HG03457 (cell line): ENCODE measurements at regions not wholly inside any gene's neighbourhood (a gene's known extent, or its start where the extent isn't known, plus 50 kb on each side); places are given as distances from the start of the nearest gene placed in this dataset.
"Not testable (repeated sequence)": the region's sequence is repeated elsewhere in the genome, so short reads cannot be mapped to it uniquely, and the experiment has no call there.

ENCODE experiments used
- ATAC-seq: cut with Tn5 transposase; IDR thresholded peaks from one replicate; pipeline ENCODE4 v1.9.1; 2021; ENCODE audit warnings: moderate number of reproducible peaks; ENCODE audit not compliant: unreplicated experiment

DNA sequence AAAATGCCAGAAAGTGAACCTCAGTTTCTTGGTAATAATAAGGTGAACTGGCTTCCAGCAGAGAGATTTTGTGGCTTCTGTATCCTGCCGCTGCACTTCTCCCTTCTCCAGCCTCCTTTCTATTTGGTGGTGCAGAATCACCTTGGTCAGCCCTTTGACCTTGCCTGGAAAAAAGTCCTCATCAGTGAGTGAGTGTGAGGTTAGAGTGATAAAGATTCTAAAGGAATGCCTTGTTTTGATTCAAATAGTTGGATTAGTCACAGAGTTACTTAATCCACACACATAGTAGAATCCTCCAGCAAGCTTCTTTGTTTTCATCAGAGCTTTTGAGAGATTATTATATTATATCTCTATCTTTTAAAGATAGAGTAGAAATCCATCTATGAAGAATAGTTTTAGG, 140.9 kb downstream of the KCNRG start:
- no peak for ATAC-seq

DNA sequence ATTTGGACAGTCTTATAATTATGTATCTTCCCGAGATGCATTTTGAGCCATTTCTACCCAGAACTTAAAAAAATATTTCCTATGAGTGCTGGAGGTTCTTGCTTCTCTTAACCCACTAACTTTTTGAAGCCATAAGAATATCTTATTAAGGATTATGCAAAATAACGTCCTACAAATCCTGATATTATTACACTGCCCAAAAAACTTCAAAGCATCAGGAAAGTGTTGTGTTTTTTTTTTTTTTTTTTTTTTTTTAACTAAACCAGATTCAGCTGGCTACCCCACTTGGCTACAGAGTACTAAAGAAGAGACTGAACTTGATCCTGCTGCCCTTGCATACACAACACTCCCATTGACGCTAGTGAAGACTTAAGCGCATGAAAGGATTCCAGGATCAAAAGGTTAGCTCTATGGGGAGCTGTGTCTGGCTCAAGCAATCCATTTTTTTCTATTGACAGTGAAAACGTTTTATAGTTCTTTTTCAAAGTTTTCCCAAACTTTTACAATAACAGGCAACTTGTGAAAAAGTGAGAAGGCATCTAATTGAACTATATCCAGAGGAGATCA, 141.4 kb downstream of the KCNRG start:
- no peak for ATAC-seq

DNA sequence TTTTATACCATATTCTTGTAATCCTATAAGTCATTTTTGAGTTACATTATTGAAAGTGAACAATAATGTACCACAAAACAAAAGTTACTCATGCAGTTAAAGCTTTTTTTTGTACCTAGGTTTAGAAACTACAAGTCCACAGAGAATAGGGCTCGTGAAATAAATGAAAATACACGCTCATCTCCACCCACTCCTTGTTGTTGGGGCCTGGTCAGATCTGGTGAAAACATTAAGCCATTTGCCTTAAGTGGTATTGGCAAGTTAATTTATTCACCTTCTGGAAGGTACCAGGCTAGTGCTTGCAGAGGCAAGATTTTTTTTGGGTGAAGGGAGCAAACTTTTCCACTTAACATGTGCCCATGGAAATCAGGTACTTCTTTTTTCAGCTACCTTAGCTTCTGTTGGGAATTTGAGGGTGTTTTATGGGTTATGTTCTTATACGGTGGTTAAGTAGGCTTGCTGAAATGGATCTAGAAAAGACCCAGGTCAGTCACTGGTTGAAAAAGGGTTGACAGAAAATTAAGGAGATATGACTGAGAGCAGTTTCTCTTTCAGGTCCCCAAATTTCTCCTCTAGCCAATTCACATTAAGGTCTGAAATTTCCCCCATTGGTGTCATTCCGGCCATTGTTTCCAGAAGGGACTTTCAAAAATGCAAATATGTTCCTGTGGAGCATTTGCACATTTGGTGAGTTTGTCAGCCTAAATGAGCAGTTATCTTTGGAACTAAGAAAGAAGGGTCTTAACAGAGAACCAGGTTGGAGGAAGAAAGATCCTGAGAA, 143.3 kb downstream of the KCNRG start:
- ATAC-seq, result no peak

DNA sequence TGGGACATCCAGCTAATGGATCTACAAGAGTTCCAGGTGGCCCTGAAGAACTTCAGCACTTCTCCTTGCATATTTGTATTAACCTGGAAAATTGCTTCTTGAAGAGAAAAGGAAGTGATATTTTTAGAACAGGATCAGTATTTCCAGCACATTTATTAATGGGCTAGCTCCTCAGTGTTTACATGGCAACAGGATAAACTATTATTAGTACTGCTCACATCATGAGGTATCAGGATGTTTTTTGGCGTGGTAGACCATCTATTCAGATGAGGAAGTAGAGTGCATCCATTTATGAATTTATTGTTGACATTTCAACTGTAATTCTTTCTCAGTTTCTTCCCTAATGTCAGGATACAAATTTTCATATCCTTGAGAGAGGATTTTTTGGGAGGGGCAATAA, 144.4 kb downstream of the KCNRG start:
- ATAC-seq, result no peak

DNA sequence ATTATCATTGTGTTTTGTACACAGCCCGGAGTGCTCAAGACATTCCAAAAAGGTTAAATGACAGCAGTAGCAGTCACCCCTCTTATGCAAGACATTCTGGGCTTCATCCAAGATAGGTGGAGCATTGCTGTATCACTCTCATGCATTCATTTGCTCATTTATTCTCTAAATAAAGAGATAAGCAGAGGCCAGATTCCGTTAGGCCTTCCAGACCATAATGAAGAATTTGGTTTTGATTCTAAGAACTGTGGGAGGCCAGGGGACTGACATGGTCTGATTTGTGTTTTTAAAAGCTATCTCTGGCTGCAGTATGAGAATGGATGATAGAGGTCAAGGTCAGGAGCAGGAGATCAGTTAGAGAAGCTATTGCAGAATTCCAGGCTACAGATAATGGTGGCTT, 145.8 kb downstream of the KCNRG start:
- no peak for ATAC-seq

DNA sequence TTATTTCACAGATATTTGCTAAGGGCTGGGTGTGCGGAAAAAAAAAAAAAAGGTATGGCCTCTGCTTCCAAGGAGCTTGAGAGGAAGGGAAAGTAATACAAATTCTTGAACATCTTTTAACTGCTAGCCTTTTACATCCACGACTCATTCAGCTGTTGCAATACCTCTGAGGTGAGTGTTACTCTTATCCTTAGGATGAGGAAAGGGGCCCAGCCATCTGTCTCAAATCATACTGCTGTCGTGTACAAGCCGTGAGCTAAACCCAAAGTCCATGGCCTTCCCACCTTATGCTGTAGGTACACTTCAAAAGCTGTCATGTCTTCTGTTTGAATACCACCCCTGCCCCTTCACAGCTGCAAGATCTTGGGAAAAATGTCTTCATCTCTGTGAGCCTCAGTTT, 146.8 kb downstream of the KCNRG start:
- no peak for ATAC-seq

DNA sequence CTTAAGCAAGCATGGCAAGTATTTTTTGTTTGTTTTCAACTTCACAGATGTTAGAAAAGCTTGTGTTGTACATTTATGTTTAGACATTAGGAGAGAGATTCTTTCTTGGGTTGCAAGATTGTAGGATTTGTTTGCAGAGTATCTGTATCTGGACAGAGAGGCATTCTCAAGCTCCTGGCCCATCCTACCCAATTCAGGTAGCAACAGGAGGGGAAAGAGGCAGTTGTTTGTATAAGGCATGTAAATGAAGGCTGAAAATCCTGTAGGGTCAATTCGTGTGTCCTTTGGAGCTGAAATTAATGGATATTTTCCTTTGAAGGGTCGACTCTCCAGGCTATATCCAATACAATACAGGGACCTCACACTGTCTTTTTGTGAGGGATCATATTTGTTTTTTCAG, 147.3 kb downstream of the KCNRG start:
- ATAC-seq, result no peak

DNA sequence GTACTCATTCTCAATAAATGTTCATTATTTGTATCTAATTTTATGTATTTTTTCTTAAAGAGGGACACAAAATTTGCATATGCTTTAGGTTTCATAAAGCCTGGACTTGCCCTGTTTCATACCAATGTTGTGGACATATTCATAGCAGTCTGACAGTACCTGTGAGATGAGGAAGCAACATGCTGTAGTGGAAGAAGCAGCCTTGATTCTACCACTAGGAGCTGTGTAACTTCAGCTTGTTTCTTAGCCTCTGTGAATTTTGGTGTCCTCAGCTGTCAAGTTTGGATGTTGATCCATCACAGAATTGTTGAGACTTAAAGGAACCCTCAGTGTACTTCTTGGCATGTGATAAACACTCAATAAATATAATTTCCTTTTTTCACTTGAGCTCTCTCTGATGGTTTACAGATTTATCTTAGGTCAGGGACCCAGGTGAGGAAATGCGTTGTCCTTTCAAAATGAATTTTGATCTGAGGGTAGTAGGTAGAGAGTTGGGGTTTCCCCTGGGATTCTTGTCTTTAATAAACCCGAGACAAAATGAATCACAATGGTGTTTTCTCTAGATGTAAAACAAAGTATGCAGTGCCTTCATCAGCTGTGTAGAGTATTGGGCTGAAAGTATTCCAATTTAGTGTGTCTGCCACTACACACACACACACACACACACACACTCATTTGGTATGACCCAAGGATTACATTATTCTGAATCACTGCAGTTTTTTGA, 152.1 kb downstream of the KCNRG start:
- ATAC-seq, result no peak

DNA sequence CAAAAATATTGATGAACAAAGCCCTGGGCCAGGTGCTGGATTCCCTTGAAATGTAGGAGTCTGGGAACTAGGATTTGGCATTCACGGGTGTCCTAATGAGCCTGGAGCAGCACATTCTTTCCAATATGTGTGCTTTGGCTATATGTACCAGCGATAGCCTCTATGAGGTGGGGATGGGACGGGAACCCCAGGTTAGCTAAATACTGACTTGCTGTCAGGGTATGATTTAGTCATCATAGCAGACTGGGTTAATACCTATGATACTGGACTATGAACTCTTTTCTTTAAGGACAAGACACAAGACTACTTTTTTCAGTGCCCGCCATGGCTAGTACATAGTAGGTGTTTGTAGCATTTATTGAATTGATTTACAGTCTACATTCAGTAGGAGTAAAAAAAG, 152.7 kb downstream of the KCNRG start:
- ATAC-seq, result no peak

DNA sequence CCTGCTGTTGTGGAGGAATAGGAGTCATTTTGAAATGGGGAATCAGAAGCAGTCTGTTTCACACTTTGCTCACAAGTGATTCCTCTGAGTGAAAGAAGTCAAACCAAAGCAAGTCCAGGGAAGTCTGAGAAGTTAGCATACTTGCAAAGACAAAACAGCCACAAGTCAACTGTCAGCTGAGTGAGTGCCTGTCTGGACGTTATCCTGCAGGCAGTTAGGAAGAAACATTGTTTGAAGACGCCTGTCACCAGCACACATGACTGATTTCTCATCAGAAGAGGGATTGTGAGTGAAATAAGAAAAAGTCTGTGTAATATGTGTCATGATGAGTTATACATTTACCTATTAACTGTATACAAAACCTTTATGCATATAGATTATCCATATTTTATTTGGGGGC, 153.5 kb downstream of the KCNRG start:
- no peak for ATAC-seq

DNA sequence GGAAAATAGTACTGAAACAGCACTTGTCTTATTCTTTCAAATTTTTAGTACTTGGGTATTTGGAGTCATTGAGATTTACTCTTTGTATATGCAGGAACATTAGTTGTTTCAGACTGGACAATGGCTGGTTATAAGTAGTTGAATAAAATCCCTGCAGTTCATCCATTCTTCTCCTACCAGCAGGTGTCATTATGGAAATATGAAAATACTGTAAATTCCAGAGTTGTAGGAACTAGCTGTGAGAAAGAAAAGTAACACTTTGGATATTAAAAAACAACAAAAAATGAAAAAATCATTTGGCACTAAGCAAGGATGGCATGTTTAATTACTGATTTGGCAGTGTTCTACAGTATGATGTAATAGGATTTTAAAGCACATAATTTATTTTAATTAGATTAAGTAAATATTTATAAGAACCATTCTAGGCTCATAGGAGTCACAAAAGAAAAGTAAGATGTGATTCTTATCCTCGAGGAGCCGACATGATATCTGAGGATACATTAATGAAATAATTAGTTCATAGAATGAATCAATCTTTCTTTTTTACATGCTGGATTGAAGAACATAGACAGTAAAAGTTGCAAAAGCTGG, 155.3 kb downstream of the KCNRG start:
- ATAC-seq, result no peak

DNA sequence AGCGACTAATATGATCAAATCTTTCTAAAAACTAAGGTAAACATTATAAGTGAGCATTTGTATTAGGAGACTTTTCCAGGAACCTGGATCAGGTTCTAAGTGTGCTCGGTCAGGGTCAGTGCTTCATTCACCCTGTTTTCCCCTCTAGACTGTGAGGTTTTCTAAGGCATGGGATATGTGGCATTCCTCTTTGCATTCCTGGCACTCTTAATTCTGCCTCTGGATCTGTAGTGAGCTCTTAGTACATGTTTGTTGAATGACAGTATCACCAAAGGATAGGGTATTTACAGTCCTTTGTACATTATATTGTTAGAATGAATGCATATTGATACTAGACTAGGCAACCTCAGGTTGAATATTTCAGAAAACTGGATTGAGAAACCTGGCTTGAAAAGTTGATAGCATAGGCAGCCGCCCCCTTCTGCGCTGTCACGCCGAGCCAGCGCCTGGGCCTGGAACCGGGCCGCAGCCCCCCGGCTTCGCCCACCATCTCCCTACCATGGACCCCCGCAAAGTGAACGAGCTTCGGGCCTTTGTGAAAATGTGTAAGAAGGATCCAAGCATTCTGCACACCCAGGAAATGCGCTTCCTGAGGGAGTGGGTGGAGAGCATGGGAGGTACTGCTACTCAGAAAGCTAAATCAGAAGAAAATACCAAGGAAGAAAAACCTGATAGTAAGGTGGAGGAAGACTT, 156.5 kb downstream of the KCNRG start:
- no peak for ATAC-seq

DNA sequence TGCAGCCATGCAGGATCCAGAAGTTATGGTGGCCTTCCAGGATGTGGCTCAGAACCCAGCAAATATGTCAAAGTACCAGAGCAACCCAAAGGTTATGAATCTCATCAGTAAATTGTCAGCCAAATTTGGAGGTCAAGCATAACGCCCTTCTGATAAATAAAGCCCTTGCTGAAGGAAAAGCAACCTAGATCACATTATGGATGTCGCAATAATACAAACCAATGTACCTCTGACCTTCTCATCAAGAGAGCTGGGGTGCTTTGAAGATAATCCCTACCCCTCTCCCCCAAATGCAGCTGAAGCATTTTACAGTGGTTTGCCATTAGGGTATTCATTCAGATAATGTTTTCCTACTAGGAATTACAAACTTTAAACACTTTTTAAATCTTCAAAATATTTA, 157.8 kb downstream of the KCNRG start:
- ATAC-seq, result not testable (repeated sequence)

DNA sequence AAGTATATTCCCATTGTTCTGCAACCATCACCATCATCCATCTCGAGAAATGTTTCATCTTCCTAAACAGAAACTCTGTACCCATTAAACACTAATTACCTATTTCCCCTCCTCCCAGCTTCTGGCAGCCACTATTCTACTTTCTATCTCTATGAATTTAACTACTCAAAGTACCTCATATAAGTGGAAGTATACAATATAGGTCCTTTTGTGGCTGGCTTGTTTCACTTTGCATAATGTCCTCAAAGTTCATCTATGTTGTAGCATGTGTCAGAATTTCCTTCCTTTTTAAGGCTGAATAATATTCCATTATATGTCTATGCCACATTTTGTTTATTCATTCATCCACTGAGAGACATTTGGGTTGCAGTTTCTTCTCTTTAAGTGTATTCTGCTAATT, 159.4 kb downstream of the KCNRG start:
- ATAC-seq, result no peak

DNA sequence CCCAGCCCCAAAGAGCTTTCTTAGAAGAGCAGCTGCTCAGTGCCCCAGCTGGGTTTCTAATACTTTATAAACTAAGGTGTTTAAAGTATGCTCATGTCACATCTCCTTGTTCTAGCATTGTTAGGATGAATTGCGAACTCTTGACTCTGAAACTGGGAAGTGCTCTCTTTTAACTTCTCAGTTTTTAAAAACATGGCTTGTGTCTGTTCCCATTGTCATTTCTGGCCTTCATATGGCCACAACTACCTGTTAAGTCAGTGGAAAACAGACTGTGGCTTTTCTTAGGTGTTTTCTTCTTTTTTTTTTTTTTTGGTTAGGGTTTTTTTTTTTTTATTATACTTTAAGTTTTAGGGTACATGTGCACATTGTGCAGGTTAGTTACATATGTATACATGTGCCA, 164.7 kb downstream of the KCNRG start:
- no peak for ATAC-seq

DNA sequence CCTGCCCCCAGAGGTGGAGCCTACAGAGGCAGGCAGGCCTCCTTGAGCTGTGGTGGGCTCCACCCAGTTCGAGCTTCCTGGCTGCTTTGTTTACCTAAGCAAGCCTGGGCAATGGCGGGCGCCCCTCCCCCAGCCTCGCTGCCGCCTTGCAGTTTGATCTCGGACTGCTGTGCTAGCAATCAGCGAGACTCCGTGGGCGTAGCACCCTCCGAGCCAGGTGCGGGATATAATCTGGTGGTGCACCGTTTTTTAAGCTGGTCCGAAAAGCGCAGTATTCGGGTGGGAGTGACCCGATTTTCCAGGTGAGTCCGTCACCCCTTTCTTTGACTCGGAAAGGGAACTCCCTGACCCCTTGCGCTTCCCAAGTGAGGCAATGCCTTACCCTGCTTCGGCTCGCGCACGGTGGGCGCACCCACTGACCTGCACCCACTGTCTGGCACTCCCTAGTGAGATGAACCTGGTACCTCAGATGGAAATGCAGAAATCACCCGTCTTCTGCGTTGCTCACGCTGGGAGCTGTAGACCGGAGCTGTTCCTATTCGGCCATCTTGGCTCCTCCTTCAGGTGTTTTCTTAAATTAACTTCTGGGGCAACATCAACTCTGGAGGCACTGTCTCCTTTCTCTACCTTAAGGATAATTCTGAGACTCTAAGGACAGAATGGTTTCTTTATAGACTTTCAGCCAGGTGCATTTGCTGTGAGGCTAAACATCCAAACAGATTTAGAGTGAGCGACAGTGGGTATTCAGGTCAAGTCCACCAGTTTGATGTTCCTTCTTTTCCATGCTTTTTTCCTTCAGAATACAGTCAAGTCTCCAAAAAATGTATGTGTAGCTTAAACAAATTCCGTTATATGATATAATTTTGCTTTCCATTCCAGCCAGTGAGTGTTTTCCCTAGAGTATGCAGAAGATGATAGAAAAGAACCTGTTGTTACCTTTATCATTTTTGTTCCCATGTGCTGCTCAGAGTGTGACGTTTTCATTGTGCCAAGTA, 170.8 kb downstream of the KCNRG start:
- not testable (repeated sequence) for ATAC-seq

DNA sequence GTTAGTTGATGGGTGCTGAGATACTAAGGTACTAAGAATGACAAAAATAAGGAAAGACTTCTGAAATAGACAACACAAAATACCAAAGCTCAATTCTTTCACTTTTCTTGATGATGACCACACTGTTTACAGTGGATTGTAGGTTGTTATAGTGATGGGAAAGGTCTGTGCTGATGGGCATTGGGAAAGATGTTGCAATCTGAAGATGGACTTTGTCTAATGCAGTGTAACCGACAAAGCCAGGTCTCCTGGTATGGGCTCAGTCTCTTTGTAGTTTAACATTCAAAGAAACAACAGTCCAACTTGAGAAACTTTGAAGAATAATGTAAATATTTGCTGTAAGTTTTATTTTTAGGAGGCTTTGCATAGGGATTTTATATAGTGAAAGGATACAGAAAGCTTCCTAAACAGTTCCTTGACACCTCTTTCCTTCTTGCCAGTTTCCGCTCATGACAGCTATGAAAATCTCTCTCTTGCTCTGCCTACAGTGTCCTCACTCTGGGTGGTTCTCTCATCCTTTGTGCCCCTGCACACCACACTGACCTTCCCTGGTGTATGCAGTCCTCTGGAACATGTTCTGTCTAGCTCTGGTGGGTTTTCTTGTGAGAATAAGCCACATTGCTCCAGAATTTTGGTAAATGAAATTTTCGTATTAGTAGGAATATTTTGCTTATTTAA, 172.2 kb downstream of the KCNRG start:
- ATAC-seq, result no peak

DNA sequence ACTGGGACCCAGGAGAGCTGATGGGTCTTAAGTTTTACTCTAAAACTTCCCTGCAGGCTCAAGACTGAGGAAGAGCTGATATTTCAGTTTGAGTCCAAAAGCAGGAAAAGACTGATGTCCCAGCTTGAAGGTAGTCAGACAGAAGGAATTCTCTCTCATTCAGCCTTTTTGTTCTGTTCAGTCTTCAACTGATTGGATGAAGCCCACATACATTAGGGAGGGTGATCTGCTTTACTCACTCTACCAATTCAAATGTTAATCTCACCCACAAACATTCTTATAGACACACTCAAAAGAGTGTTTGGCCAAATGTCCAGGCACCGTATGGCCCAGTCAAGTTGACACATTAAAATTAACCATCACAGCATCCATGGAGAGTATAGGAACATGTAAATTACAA, 173.5 kb downstream of the KCNRG start:
- no peak for ATAC-seq

DNA sequence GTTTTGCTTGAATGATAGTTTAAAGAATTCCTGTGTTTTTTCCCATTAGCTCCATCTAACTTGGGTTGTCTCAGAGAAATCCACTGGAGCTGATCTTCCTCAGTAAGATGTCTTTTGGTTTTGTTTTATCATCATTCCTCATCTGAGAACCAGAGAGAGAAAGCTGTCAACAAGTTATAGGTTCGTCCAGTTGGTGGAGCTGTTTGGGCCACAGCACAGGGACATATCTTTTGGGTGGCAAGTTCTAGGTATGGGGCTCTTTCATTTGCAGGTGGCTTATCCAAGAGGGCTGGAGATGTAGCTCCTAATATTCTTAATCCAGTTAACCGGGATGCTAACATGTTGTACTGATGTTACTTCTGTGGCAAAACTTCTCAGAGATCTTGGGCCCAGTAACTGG, 174.2 kb downstream of the KCNRG start:
- ATAC-seq, result no peak

DNA sequence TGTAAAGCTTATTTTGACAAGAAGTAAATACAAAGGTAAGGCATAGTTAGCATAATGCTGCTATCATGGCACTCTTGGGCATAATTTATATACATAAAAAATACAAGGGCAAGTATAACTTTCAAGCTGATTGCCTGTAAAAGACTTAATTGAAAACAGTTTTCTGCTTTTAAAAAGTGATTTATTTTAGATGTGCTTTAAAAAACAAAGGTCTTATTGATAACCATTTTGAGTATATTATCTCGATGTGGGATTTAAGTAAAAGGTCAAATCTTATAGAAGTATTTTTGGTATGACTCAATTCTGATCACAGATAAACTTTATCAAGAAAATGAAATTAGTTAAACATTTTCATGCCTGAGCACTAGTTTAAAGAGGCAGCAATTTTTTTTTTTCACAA, 175.8 kb downstream of the KCNRG start:
- no peak for ATAC-seq
